Fibroblast of lung (primary cell): ENCODE measurements at regions not wholly inside any gene's neighbourhood (a gene's known extent, or its start where the extent isn't known, plus 50 kb on each side); places are given as distances from the start of the nearest gene placed in this dataset.

Experiments
- CTCF ChIP-seq, 2 donors: IDR thresholded peaks in 1 of 2; conservative IDR thresholded peaks in 1 of 2; 1 replicate in 1 of 2; 2 replicates in 1 of 2; pipeline ENCODE4 v1.5.1; 2011 to 2012; ENCODE audit warnings: low read length in 2 of 2, control low read depth in 1 of 2, inconsistent platforms in 1 of 2, low read depth in 1 of 2, mild to moderate bottlenecking in 1 of 2
- EZH2 ChIP-seq: IDR thresholded peaks from 2 replicates; pipeline ENCODE4 v1.5.1; 2012; ENCODE audit warnings: low read length, control low read depth, mild to moderate bottlenecking; ENCODE audit errors: missing control alignments

- TF ChIP-seq EZH2 (no peak), CTCF (conservative IDR thresholded peaks at IDR 0.05 in 1 of 2, IDR thresholded peaks at IDR 0.05 in 1 of 2; ENCODE audit: low read depth in 1 of 2, low read length in 2 of 2) (no peak)
Measured at GRCh38 chr5:73390972-73391371, 57.6 kb downstream of the FOXD1 start.
